ENCODE measurements at regions not wholly inside any gene's neighbourhood (a gene's known extent, or its start where the extent isn't known, plus 50 kb on each side); places are given as distances from the start of the nearest gene placed in this dataset.

DNA sequence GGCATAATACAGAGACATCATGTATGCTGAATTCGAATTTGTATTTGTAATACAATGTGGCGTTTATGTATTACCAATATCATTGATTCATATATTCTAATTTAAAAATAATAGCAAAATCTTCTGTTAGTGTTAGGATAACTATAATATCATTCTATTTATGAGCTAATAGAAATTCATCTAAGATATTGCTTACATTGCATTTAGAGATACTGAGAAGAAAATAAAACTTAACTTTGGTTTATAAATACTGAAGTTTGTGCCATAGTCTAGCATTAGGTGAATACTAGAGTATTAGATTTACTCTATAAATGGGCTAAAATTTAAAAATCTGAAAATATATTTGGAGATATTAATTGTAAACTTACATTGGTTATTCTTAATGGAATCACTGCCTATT is 1590.6 kb downstream of the PCDH18 start:
- no peak for ATAC-seq
- no peaks in the 10 kb centered on the region for H3K27me3 ChIP-seq (ENCODE audit: control insufficient read depth, insufficient read depth, low read length)
- ChIA-PET CTCF (no interaction called here), POLR2A (no interaction called here)
- no peaks in the 10 kb centered on the region for H3K4me1 ChIP-seq (ENCODE audit: control insufficient read depth, insufficient read depth, low read length)
- no TSS peak for BruUV-seq (replicated peaks)
- in situ Hi-C loops (cut with HindIII; ENCODE audit: low pct_unique_long_range_greater_than_20kb, low sequenced_read_pairs): no loop called here
- no peaks in the 10 kb centered on the region for H3K9me3 ChIP-seq (ENCODE audit: control insufficient read depth, insufficient read depth, low read depth, low read length)
- H3K36me3 ChIP-seq (ENCODE audit: control insufficient read depth, insufficient read depth, low read length): no peaks in the 10 kb centered on the region
- TF ChIP-seq TCF7L2 (IDR thresholded peaks at IDR 0.05; ENCODE audit: low read depth, low read length): no peak
- no peak for TF ChIP-seq POLR2AphosphoS5 (IDR thresholded peaks at IDR 0.05; ENCODE audit: low read depth, low read length)
- TF ChIP-seq, protein P1, sequence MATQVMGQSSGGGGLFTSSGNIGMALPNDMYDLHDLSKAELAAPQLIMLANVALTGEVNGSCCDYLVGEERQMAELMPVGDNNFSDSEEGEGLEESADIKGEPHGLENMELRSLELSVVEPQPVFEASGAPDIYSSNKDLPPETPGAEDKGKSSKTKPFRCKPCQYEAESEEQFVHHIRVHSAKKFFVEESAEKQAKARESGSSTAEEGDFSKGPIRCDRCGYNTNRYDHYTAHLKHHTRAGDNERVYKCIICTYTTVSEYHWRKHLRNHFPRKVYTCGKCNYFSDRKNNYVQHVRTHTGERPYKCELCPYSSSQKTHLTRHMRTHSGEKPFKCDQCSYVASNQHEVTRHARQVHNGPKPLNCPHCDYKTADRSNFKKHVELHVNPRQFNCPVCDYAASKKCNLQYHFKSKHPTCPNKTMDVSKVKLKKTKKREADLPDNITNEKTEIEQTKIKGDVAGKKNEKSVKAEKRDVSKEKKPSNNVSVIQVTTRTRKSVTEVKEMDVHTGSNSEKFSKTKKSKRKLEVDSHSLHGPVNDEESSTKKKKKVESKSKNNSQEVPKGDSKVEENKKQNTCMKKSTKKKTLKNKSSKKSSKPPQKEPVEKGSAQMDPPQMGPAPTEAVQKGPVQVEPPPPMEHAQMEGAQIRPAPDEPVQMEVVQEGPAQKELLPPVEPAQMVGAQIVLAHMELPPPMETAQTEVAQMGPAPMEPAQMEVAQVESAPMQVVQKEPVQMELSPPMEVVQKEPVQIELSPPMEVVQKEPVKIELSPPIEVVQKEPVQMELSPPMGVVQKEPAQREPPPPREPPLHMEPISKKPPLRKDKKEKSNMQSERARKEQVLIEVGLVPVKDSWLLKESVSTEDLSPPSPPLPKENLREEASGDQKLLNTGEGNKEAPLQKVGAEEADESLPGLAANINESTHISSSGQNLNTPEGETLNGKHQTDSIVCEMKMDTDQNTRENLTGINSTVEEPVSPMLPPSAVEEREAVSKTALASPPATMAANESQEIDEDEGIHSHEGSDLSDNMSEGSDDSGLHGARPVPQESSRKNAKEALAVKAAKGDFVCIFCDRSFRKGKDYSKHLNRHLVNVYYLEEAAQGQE (IDR thresholded peaks at IDR 0.05; ENCODE audit: insufficient read depth in 1 of 2, low read depth in 2 of 2, low read length in 1 of 2): no peak
- TF ChIP-seq, protein P2, sequence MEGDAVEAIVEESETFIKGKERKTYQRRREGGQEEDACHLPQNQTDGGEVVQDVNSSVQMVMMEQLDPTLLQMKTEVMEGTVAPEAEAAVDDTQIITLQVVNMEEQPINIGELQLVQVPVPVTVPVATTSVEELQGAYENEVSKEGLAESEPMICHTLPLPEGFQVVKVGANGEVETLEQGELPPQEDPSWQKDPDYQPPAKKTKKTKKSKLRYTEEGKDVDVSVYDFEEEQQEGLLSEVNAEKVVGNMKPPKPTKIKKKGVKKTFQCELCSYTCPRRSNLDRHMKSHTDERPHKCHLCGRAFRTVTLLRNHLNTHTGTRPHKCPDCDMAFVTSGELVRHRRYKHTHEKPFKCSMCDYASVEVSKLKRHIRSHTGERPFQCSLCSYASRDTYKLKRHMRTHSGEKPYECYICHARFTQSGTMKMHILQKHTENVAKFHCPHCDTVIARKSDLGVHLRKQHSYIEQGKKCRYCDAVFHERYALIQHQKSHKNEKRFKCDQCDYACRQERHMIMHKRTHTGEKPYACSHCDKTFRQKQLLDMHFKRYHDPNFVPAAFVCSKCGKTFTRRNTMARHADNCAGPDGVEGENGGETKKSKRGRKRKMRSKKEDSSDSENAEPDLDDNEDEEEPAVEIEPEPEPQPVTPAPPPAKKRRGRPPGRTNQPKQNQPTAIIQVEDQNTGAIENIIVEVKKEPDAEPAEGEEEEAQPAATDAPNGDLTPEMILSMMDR (IDR thresholded peaks at IDR 0.05): no peak
- TF ChIP-seq SIN3A (IDR thresholded peaks at IDR 0.05; ENCODE audit: borderline replicate concordance, insufficient read depth, low read depth, low read length): no peak
- no peak for DNase-seq (ENCODE audit: low read depth, low spot score)
- H3K27ac ChIP-seq (ENCODE audit: low read length): no peak overlapping the region
- H3K4me3 ChIP-seq (ENCODE audit: low read depth in 2 of 2, low read length in 2 of 2): no peak overlapping the region
- intact Hi-C loops (cut with micrococcal nuclease; ENCODE audit: unreplicated experiment): no loop called here

DNA sequence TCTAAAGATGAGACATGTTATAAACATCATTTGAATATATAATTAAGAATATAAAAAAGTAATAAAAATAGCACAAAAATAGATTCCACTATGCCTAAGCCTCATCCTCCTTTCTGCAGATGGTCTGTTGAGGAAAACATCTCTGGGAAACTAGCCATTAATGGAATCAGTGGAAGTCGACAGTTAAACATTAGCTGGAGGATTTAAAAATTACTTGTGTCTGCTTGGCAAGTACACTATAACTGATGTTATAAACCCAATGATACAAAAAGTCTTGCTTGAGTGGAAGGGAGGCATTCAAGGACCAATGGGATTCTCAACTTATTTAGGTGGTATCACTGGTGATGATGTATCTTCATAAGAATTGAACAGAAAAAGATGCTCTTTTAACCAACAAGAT is 1598.3 kb downstream of the PCDH18 start:
- intact Hi-C loops (cut with micrococcal nuclease; ENCODE audit: unreplicated experiment): no loop called here
- TF ChIP-seq, protein P2 (IDR thresholded peaks at IDR 0.05): no peak
- Histone ChIP-seq H3K9me3 (ENCODE audit: control insufficient read depth, insufficient read depth, low read depth, low read length) (no peaks in the 10 kb centered on the region), H3K27me3 (ENCODE audit: control insufficient read depth, insufficient read depth, low read length) (no peaks in the 10 kb centered on the region), H3K4me3 (ENCODE audit: low read depth in 2 of 2, low read length in 2 of 2) (no peak overlapping the region), H3K4me1 (ENCODE audit: control insufficient read depth, insufficient read depth, low read length) (no peaks in the 10 kb centered on the region), H3K27ac (ENCODE audit: low read length) (no peak overlapping the region), H3K36me3 (ENCODE audit: control insufficient read depth, insufficient read depth, low read length) (no peaks in the 10 kb centered on the region)
- ATAC-seq: no peak
- no peak for DNase-seq (ENCODE audit: low read depth, low spot score)
- CTCF ChIA-PET: no interaction called here
- in situ Hi-C loops (cut with HindIII; ENCODE audit: low pct_unique_long_range_greater_than_20kb, low sequenced_read_pairs): no loop called here
- BruUV-seq (replicated peaks): no TSS peak
- POLR2A ChIA-PET: no interaction called here

DNA sequence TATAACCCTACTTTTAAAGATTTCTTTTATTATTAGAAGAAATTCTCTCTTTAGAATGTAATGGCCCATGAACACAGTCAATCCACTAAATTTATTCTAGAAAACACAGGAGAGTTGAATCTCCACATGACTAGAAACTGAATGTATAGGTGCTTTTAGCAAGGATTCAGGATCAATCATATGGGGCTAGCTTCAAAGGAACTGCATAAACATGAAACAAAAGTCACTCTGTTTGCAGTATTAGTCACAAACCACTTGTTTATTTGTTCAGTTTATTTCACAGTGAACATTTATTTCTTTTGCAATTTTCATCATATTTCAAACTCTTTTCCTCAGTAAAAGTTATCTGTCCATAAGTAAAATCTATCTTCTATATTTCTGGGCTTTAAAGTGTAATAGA is 1604.6 kb downstream of the PCDH18 start:
- no peak overlapping the region for H3K4me3 ChIP-seq (ENCODE audit: low read depth in 2 of 2, low read length in 2 of 2)
- CTCF ChIA-PET: no interaction called here
- no peaks in the 10 kb centered on the region for H3K9me3 ChIP-seq (ENCODE audit: control insufficient read depth, insufficient read depth, low read depth, low read length)
- no peak for TF ChIP-seq POLR2AphosphoS5 (IDR thresholded peaks at IDR 0.05; ENCODE audit: low read depth, low read length)
- BruUV-seq (replicated peaks): no TSS peak
- POLR2A ChIA-PET: no interaction called here
- no peaks in the 10 kb centered on the region for H3K36me3 ChIP-seq (ENCODE audit: control insufficient read depth, insufficient read depth, low read length)
- in situ Hi-C loops (cut with HindIII; ENCODE audit: low pct_unique_long_range_greater_than_20kb, low sequenced_read_pairs): no loop called here
- intact Hi-C loops (cut with micrococcal nuclease; ENCODE audit: unreplicated experiment): no loop called here
- ATAC-seq (no peak), DNase-seq (ENCODE audit: low read depth, low spot score) (no peak)
- no peak overlapping the region for H3K27ac ChIP-seq (ENCODE audit: low read length)
- H3K27me3 ChIP-seq (ENCODE audit: control insufficient read depth, insufficient read depth, low read length): no peaks in the 10 kb centered on the region
- H3K4me1 ChIP-seq (ENCODE audit: control insufficient read depth, insufficient read depth, low read length): no peaks in the 10 kb centered on the region

Data from Panc1 (cell line).